Adrenal gland (tissue), 9 donors: ENCODE measurements at regions not wholly inside any gene's neighbourhood (a gene's known extent, or its start where the extent isn't known, plus 50 kb on each side); places are given as distances from the start of the nearest gene placed in this dataset.
A peak's percentile ranks its signal among the peaks of the same experiment; 100 is the strongest.
"Not testable (repeated sequence)": the region's sequence is repeated elsewhere in the genome, so short reads cannot be mapped to it uniquely, and the experiment has no call there.

Experiments used
- DNase-seq, 7 donors: peaks; one replicate each; pipeline ENCODE4 v3.0.0-alpha.2; 2019 to 2020
- H3K27ac ChIP-seq, 5 donors: fragments of 200-600 bp; sonication (generic) in 4 of 5; 1 replicate in 3 of 5; 2 replicates in 2 of 5; pipeline versions ENCODE4 v1.5.1 to v1.8.0; 2016 to 2020; ENCODE audit warnings: mild to moderate bottlenecking in 1 of 5
- H3K27me3 ChIP-seq: fragments of 200-600 bp; 2 replicates; pipeline ENCODE4 v1.8.0; 2021
- H3K36me3 ChIP-seq, 2 donors: fragments of 200-600 bp; replicated peaks in 1 of 2; 1 replicate in 1 of 2; 2 replicates in 1 of 2; pipeline versions ENCODE4 v1.5.1 to v1.8.0; 2018 to 2022
- H3K4me1 ChIP-seq, 2 donors: fragments of 200-600 bp; replicated peaks in 1 of 2; 1 replicate in 1 of 2; 2 replicates in 1 of 2; pipeline versions ENCODE4 v1.5.1 to v1.8.0; 2018 to 2021
- H3K4me3 ChIP-seq, 4 donors: fragments of 200-600 bp; sonication (generic) in 3 of 4; one replicate each; pipeline ENCODE4 v1.5.1; 2016 to 2018
- H3K9me3 ChIP-seq, 3 donors: fragments of 200-600 bp; sonication (generic) in 1 of 3; replicated peaks in 1 of 3; 1 replicate in 2 of 3; 2 replicates in 1 of 3; pipeline versions ENCODE4 v1.5.1 to v1.8.0; 2016 to 2021
- POLR2A ChIP-seq, 2 donors: fragments of 450-650 bp; IDR thresholded peaks; one replicate each; pipeline ENCODE4 v1.6.1; 2017; ENCODE audit warnings: antibody characterized with exemption in 2 of 2, mild to moderate bottlenecking in 2 of 2, moderate library complexity in 1 of 2
- WGBS, 4 donors: extraction: QIAGEN DNeasy Blood & Tissue Kit in 2 of 4; methylation state at CpG; one replicate each; pipeline versions ENCODE4 v1.1.5 to v1.1.7; 2013 to 2017; 5-methylcytosine and 5-hydroxymethylcytosine counted together
- intact Hi-C, 2 donors: fragments of 100-400 bp; cut with DNase I; formaldehyde crosslinking; loops; one replicate each; pipeline versions ENCODE4 v1.14.1 to v1.15.0; 2022 to 2023
- TF ChIP-seq, protein P1 (sequence below), 6 experiments: fragments of 450-650 bp in 4 of 6; fragments of 200-600 bp in 2 of 6; sonication (generic) in 1 of 6; IDR thresholded peaks; 1 replicate in 5 of 6; 2 replicates in 1 of 6; pipeline versions ENCODE4 v1.5.1 to v1.8.0; 2016 to 2021; ENCODE audit warnings: antibody characterized with exemption in 6 of 6, mild to moderate bottlenecking in 2 of 6, moderate library complexity in 1 of 6
- donor health status: healthy with polysubstance abuse.
- donor health status: Bipolar disorder and iron deficiency.
- donor health status: DM: yes; HTN: yes; CAD: no.
- donor health status: DM: no; HTN: no; CAD: no.
- donor health status: DM: no; HTN: no; CAD: no.

DNA sequence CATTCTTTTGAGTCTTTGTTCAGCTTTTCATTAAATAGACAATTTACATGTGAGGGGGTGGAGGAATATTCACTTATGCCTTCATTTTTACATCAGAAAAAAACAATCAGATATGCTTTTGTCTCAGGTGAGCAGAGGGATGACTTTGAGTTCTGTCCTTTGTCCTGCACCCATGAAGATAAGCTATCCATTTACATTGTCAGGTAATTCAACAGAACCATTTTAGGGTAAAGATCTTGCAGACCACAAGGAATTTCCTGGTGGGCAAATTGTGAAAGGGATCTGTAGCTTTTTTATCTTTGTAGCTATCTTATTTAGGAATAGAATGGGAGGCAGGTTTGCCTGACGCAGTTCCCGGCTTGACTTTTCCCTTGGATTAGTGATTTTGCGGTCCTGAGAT, 242.7 kb upstream of the IRF2BP2 start:
- no peak overlapping the region for H3K4me3 ChIP-seq
- TF ChIP-seq, protein P1, sequence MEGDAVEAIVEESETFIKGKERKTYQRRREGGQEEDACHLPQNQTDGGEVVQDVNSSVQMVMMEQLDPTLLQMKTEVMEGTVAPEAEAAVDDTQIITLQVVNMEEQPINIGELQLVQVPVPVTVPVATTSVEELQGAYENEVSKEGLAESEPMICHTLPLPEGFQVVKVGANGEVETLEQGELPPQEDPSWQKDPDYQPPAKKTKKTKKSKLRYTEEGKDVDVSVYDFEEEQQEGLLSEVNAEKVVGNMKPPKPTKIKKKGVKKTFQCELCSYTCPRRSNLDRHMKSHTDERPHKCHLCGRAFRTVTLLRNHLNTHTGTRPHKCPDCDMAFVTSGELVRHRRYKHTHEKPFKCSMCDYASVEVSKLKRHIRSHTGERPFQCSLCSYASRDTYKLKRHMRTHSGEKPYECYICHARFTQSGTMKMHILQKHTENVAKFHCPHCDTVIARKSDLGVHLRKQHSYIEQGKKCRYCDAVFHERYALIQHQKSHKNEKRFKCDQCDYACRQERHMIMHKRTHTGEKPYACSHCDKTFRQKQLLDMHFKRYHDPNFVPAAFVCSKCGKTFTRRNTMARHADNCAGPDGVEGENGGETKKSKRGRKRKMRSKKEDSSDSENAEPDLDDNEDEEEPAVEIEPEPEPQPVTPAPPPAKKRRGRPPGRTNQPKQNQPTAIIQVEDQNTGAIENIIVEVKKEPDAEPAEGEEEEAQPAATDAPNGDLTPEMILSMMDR (IDR thresholded peaks at IDR 0.05): no peak
- no peak for TF ChIP-seq POLR2A (IDR thresholded peaks at IDR 0.05)
- intact Hi-C loops: no loop called here
- no peaks in the 10 kb centered on the region for H3K9me3 ChIP-seq
- DNase-seq: no peak
- WGBS, 4 donors: 94 to 99% (median 97%) methylated on average over 3 of the region's 3 CpGs
- peaks cover 0 to 24% of the 10 kb centered on the region in 2 donors for H3K4me1 ChIP-seq
- no peaks in the 10 kb centered on the region for H3K36me3 ChIP-seq
- no peaks in the 10 kb centered on the region for H3K27me3 ChIP-seq
- H3K27ac ChIP-seq: no peak overlapping the region

DNA sequence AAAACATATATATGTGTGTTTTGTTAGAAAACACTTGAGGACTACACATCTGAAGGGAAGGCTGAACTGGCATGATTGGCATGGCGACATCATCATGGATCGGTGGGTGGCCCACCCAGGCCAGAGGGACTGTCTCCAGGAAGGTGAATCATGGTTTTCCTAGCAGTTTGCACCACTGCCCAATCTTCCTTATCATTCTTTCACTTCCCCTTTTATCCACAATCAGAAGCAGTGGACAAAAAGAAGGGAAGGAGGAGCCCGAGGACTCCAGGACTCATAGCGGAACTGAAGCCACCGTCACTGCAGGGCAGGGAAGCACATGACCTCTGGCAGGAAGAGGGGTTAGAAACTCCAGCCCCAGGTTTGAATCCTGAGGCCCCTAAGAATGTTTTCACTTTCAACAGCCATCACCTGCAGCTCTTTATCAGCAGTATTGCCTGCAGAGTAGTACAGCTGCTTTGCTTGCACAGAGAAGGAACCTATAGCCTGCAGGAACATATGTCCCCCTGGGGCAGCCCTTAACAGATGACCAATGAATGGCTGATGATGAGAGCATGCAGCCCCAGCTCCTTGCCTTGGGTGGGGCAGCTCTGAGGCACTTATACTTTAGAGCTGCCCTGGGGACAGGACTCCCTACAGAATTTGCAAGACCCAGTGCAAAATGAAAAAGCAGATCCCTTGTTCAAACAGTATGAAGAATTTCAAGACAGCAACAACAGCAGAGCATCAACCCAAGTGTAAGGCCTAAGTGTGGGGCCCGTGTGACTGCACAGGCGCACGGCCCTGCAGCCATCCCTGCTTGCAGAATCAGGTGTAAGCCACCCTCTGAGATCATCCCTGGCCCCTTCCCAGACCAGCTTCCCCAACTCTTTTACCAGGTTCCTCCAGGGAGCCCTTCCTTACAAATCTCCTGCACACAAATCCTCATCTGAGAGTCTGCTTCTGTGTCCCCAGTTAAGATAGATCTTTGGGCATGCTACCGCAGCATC, 241.8 kb upstream of the IRF2BP2 start:
- TF ChIP-seq POLR2A (IDR thresholded peaks at IDR 0.05): no peak
- TF ChIP-seq, protein P1 (IDR thresholded peaks at IDR 0.05): no peak
- Histone ChIP-seq H3K27me3 (no peaks in the 10 kb centered on the region), H3K9me3 (no peaks in the 10 kb centered on the region), H3K4me3 (no peak overlapping the region), H3K36me3 (no peaks in the 10 kb centered on the region), H3K4me1 (peaks cover 0 to 24% of the 10 kb centered on the region in 2 donors), H3K27ac (peak overlapping the region in 1 of 5 donors; percentile 53)
- intact Hi-C loops: no loop called here
- WGBS, 4 donors: 60 to 68% (median 63%) methylated on average over 9 of the region's 9 CpGs
- DNase-seq: peak in 5 of 7 donors; percentile 36 to 57 (median 47)

DNA sequence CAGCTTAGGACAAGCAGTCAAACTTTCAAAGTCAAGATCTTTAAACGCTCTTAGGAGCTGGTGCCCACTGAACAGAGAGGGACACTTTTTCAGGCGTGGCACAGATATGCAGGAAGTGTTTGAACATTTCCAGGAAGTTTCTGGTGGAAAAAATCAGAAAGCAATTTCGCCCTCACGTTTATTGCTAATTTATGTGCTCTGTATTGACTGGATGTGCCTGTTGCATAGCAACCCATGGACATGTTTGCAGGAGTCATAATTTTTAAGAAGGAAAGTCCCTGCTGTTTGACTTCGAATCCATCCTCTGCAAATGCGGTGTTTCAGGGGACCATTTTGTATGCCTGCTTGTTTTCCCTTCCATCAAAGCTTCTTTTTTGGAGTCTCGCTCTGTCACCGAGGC, 239.9 kb upstream of the IRF2BP2 start:
- H3K4me1 ChIP-seq: peaks cover 0 to 24% of the 10 kb centered on the region in 2 donors
- no peaks in the 10 kb centered on the region for H3K27me3 ChIP-seq
- intact Hi-C loops: no loop called here
- H3K27ac ChIP-seq: peak overlapping the region in 1 of 5 donors; percentile 3
- no peak for DNase-seq
- H3K36me3 ChIP-seq: no peaks in the 10 kb centered on the region
- H3K4me3 ChIP-seq: no peak overlapping the region
- WGBS, 4 donors: 76 to 90% (median 79%) methylated on average over 8 of the region's 8 CpGs
- TF ChIP-seq, protein P1 (IDR thresholded peaks at IDR 0.05): no peak
- TF ChIP-seq POLR2A (IDR thresholded peaks at IDR 0.05): no peak
- no peaks in the 10 kb centered on the region for H3K9me3 ChIP-seq

DNA sequence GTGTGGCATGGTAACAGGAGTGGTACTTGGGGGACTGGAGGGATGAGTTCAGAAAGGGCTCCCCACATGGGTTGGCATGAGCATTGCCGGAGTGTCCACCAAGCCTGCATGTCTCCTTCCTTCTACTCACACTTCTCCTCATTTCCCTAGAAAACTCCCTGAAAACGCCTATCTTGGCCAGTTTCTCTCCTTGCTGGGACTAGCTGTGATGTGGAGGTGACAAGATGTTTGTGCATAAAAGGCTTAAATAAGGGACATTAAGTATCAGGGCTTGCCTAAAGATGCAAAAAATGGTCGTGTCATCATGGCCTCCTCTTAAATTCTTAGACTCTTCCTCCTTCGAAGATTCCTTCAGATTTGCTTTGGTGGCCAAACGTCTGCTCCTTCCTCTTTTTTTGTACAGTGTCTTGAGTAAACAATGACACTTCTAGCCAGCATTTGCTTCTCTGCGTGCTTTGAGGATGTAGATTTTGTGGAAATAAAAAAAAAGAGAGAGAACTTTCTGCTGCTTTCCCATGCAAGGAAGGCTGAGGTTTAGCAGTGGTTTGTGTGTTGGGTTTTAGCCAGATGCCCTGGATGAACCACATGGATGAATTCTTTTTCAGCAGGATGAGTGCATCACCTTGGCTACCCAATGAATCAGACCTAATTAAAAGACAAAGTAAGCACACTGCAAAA, 239.1 kb upstream of the IRF2BP2 start:
- Histone ChIP-seq H3K4me3 (no peak overlapping the region), H3K4me1 (peaks cover 0 to 24% of the 10 kb centered on the region in 2 donors), H3K27me3 (no peaks in the 10 kb centered on the region), H3K27ac (peak overlapping the region in 2 of 5 donors; percentile 0 to 42), H3K9me3 (no peaks in the 10 kb centered on the region), H3K36me3 (no peaks in the 10 kb centered on the region)
- DNase-seq: peak in 1 of 7 donors; percentile 27
- TF ChIP-seq POLR2A (IDR thresholded peaks at IDR 0.05): no peak
- TF ChIP-seq, protein P1 (IDR thresholded peaks at IDR 0.05): no peak
- WGBS, 4 donors: 65 to 80% (median 71%) methylated on average over 6 of the region's 6 CpGs
- intact Hi-C loops: no loop called here

DNA sequence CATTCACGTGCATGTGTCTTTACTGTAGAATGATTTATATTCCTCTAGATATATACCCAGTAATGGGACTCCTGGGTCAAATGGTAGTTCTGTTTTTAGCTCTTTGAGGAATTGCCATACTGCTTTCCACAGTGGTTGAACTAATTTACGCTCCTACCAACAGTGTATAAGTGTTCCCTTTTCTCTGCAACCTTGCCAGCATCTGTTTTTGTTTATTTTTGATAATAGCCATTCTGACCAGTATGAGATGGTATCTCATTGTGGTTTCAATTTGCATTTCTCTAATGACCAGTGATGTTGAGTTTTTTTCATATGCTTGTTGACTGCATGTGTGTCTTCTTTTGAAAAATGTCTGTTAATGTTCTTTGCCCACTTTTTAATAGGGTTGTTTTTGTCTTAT, 236.8 kb upstream of the IRF2BP2 start:
- H3K9me3 ChIP-seq, H3K4me3 ChIP-seq, DNase-seq, intact Hi-C loops, H3K36me3 ChIP-seq, H3K27ac ChIP-seq, H3K27me3 ChIP-seq: not testable (repeated sequence)
- 94 to 98% (median 94%) methylated on average over 2 of the region's 2 CpGs for WGBS, 4 donors
- H3K4me1 ChIP-seq: peaks cover 0 to 19% of the 10 kb centered on the region in 2 donors
